ENCODE measurements at regions not wholly inside any gene's neighbourhood (a gene's known extent, or its start where the extent isn't known, plus 50 kb on each side); places are given as distances from the start of the nearest gene placed in this dataset.

DNA sequence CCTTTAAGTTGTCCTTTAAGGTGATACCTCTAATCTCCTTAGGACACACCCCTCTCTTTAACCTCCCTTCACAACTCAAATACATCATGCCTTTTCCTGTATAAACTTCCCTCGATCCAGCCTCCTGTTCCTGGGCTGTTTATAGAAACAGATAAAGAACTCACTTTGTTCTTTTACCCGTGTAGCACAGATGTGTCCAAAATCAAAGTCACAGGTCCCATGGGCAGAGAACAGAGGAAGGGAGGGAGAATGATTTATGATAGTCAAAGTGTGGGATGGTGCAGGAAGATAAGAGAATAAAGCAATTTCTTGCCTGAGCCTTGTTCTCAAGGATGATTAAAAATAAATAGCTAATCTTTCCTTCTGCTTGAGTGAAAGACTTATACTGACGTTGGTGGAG is 50.3 kb upstream of the CABCOCO1 start:
- no peak for DNase-seq (ENCODE audit: low spot score)
- CTCF ChIA-PET: no interaction called here
- H3K27ac ChIP-seq: no peak overlapping the region
- TF ChIP-seq, protein P1, sequence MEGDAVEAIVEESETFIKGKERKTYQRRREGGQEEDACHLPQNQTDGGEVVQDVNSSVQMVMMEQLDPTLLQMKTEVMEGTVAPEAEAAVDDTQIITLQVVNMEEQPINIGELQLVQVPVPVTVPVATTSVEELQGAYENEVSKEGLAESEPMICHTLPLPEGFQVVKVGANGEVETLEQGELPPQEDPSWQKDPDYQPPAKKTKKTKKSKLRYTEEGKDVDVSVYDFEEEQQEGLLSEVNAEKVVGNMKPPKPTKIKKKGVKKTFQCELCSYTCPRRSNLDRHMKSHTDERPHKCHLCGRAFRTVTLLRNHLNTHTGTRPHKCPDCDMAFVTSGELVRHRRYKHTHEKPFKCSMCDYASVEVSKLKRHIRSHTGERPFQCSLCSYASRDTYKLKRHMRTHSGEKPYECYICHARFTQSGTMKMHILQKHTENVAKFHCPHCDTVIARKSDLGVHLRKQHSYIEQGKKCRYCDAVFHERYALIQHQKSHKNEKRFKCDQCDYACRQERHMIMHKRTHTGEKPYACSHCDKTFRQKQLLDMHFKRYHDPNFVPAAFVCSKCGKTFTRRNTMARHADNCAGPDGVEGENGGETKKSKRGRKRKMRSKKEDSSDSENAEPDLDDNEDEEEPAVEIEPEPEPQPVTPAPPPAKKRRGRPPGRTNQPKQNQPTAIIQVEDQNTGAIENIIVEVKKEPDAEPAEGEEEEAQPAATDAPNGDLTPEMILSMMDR (conservative IDR thresholded peaks at IDR 0.05; ENCODE audit: low read depth): no peak
- POLR2A ChIA-PET (ENCODE audit: low non-redundant PET): no interaction called here

DNA sequence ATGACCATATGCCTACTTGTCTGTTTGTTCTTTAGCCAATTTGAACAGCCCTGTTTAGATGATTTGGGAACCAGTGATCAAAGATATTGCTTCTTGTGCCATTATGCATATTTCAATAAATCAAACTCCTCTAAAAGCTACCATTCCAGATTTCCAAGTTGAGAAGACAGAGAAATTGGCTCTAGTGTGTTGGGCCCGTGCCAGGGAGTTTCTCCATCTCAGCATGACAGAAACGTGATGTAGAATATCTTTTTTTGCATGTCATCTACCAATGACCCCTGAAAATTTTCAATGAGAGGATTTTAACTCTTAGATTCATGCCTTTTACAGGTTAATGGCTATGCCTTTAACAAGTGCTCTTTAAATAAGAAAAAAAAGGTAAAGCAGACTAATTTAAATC is 50.7 kb upstream of the CABCOCO1 start:
- TF ChIP-seq, protein P1 (conservative IDR thresholded peaks at IDR 0.05; ENCODE audit: low read depth): no peak
- DNase-seq (ENCODE audit: low spot score): no peak
- no peak overlapping the region for H3K27ac ChIP-seq
- POLR2A ChIA-PET (ENCODE audit: low non-redundant PET): no interaction called here
- CTCF ChIA-PET: no interaction called here

DNA sequence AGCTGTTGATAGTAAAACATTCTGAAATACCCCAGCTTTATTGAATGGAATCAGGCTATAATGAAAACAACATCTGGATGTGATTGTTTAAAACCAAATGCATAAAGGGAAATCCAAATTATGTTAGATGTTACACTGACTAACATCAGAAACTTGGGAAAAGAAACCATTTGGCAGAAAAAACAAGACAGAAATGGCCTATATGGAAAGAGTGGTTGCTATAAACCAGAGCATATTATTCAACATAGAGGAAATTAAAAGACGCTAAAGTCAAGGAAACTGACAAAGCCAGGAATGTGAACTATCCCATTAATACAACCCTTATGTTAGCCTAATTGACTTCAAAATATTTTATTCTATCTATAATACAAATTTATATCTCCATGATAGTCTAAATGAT is 53.0 kb upstream of the CABCOCO1 start:
- TF ChIP-seq, protein P1 (conservative IDR thresholded peaks at IDR 0.05; ENCODE audit: low read depth): no peak
- CTCF ChIA-PET: interaction anchor here (1.0 kb wide), 1 partner anchor 9 kb away, joined by 3 read pairs; no protein-coding TSS in a partner anchor
- H3K27ac ChIP-seq: no peak overlapping the region
- POLR2A ChIA-PET (ENCODE audit: low non-redundant PET): no interaction called here
- DNase-seq (ENCODE audit: low spot score): no peak

DNA sequence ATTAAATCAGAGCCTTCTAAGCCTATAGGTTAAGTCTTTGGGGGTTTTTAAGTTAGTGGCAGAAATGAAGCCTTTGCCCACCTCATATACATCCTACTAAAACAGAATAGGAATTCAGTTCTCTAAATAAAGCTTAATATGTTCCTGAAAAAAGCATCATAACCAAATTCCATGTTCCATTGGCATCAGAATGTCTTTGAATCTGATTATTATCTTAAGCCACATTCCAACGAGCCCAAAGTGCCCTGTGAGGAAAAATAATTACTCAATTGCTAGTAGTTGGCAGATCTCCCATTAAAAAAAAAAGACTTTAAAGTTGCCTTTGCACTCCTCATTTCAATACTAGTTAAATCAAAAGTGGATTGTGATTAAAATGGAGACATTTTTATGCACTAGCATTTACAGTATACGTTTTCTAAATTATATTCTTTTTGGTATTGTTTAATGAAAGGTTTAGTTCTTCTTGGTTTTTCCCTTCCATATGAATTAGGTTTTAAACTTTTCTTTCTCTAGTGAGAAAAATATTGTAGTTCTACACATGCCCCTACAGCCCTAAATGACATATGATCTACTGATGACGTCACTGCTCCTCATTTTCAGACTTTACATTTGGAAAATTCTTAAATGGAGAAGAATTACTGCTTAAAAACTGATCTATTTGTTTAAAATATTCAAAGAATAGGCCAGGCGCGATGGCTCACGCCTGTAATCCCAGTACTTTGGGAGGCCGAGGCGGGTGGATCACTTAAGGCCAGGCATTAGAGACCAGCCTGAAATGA is 54.3 kb upstream of the CABCOCO1 start:
- no peak for DNase-seq (ENCODE audit: low spot score)
- H3K27ac ChIP-seq: no peak overlapping the region
- TF ChIP-seq, protein P1 (conservative IDR thresholded peaks at IDR 0.05; ENCODE audit: low read depth): no peak
- ChIA-PET CTCF (interaction anchor here (0.6 kb wide), 1 partner anchor 107 kb away, joined by 4 read pairs; no protein-coding TSS in a partner anchor), POLR2A (ENCODE audit: low non-redundant PET) (no interaction called here)

DNA sequence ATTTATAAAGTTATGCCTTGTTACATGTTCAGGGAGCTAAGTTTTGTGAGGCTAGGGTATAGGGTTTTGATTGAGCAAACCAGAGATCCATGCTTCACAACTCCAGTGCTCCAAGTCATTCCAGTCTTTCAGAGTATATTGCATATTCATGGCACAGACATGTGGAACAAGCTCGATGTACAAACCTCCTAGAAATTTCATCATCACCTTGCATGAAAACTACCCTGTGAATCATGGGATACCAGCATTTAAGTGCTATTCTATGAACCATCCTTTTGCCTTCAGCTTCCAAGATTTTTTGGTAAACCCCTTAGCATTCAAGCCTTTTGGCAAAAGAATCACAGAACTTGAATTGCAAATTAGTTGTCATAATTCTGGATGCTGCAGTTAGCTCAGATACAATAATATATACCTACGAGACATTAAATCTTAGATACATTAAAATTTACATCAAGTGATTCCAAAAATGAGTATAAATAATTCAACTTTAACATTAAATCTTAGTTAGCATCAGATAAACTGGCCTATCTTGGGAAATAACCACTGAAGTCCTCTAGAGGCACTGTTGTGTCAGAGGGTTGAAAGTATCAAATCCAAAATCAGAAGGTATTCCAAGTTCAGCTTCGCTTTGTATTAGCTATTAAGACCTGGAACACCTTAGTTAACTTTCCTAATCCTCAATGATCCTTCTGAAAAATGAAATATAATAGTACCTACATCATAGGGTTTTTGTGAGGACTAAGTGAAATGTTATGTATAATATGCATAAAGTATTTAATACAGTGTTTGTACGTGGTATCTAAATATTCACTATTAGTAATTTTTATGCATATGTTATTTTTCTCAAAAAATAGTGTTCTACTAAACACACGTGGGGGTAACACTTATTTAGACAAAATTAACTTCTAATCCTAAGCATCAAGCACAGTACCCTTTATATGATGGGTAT is 55.5 kb upstream of the CABCOCO1 start:
- no peak overlapping the region for H3K27ac ChIP-seq
- TF ChIP-seq, protein P1 (conservative IDR thresholded peaks at IDR 0.05; ENCODE audit: low read depth): peak; percentile 61
- peak; percentile 28 for DNase-seq (ENCODE audit: low spot score)
- ChIA-PET CTCF (interaction anchor here (0.5 to 1.1 kb wide), 5 partner anchors 98 to 593 kb away, joined by 3 to 4 read pairs (median 3); no protein-coding TSS in a partner anchor), POLR2A (ENCODE audit: low non-redundant PET) (no interaction called here)

DNA sequence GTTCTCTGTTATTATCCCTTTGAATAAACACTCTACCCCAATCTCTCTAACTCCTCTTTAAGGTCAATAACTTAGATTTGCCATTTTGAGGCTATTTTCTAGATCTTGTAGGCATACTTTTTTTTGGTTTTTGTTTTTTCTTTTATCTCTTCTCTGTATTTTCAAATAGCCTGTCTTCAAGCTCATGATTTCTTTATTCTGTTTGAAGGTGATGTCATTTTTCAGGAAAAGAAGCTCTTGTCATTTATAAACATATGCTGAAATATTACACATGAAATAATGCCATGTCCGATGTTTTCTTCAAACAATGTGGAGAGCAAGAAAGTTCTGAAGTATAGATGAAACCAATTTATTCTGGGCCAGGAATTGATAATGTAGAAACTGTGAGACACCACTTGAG is 57.5 kb upstream of the CABCOCO1 start:
- no peak overlapping the region for H3K27ac ChIP-seq
- CTCF ChIA-PET: interaction anchor here (0.7 kb wide), 1 partner anchor 426 kb away, joined by 3 read pairs; no protein-coding TSS in a partner anchor
- POLR2A ChIA-PET (ENCODE audit: low non-redundant PET): no interaction called here
- no peak for DNase-seq (ENCODE audit: low spot score)
- TF ChIP-seq, protein P1 (conservative IDR thresholded peaks at IDR 0.05; ENCODE audit: low read depth): no peak

Measured in RWPE1 (cell line).